Small intestine (tissue), 7 donors: ENCODE measurements at regions not wholly inside any gene's neighbourhood (a gene's known extent, or its start where the extent isn't known, plus 50 kb on each side); places are given as distances from the start of the nearest gene placed in this dataset.
A peak's percentile ranks its signal among the peaks of the same experiment; 100 is the strongest.
"Not testable (repeated sequence)": the region's sequence is repeated elsewhere in the genome, so short reads cannot be mapped to it uniquely, and the experiment has no call there.

Source experiments
- DNase-seq, 2 donors: peaks; one replicate each; pipeline versions ENCODE4 v3.0.0 to v3.0.0-alpha.2; 2013
- FAIRE-seq: peaks from 2 replicates; lab custom pipeline; 2012; peaks lifted over from hg19 to GRCh38; lab: Jason Lieb, UNC
- H3K27ac ChIP-seq, 3 donors: one replicate each; pipeline ENCODE4 v1.5.1; 2013; ENCODE audit warnings: low read length in 2 of 3, mild to moderate bottlenecking in 2 of 3, control low read depth in 1 of 3, inconsistent platforms in 1 of 3, low read depth in 1 of 3, moderate library complexity in 1 of 3
- H3K27me3 ChIP-seq, 3 donors: one replicate each; pipeline ENCODE4 v1.6.1; 2013; ENCODE audit warnings: low read length in 3 of 3, inconsistent platforms in 1 of 3; ENCODE audit not compliant: control insufficient read depth in 3 of 3, insufficient read depth in 3 of 3
- H3K36me3 ChIP-seq, 3 donors: one replicate each; pipeline ENCODE4 v1.6.1; 2013; ENCODE audit warnings: low read length in 3 of 3, inconsistent platforms in 1 of 3, low read depth in 1 of 3, mild to moderate bottlenecking in 1 of 3, moderate library complexity in 1 of 3; ENCODE audit not compliant: control insufficient read depth in 3 of 3, insufficient read depth in 2 of 3
- H3K4me1 ChIP-seq, 3 donors: one replicate each; pipeline ENCODE4 v1.6.1; 2013; ENCODE audit warnings: low read length in 2 of 3, inconsistent platforms in 1 of 3, low read depth in 1 of 3, mild to moderate bottlenecking in 1 of 3, moderate library complexity in 1 of 3; ENCODE audit not compliant: control insufficient read depth in 3 of 3, insufficient read depth in 2 of 3
- H3K4me3 ChIP-seq, 3 donors: one replicate each; pipeline ENCODE4 v1.5.1; 2013; ENCODE audit warnings: low read length in 3 of 3, control low read depth in 1 of 3, inconsistent platforms in 1 of 3, low read depth in 1 of 3, mild to moderate bottlenecking in 1 of 3, moderate library complexity in 1 of 3
- H3K9me3 ChIP-seq, 2 donors: one replicate each; pipeline ENCODE4 v1.6.1; 2013; ENCODE audit warnings: low read depth in 1 of 2, low read length in 1 of 2; ENCODE audit not compliant: control insufficient read depth in 2 of 2, insufficient read depth in 1 of 2
- WGBS, 3 donors: extraction: QIAGEN DNeasy Blood & Tissue Kit; methylation state at CpG; one replicate each; pipeline ENCODE4 v1.1.7; 2013; 5-methylcytosine and 5-hydroxymethylcytosine counted together
- donor health status: healthy with polysubstance abuse.
- donor health status: control.
- donor health status: control.
- donor health status: Bipolar disorder and iron deficiency.
- donor health status: healthy.

DNA sequence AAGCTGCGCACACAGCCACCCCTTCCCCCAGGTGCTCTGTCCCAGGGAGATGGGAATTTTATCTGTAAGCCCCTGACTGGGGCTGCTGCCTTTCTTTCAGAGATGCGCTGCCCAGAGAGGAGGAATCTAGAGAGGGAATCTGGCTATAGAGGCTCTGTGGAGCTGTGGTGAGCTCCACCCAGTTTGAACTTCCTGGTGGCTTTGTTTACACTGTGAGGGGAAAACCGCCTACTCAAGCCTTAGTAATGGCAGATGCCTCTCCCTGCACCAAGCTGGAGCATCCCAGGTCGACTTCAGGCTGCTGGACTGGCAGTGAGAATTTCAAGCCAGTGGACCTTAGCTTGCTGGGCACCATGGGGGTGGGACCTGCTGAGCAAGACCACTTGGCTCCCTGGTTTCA, 235.2 kb upstream of the GLRA1 start:
- not testable (repeated sequence) for H3K27ac ChIP-seq, H3K27me3 ChIP-seq, H3K9me3 ChIP-seq, FAIRE-seq, DNase-seq, H3K36me3 ChIP-seq, H3K4me1 ChIP-seq, H3K4me3 ChIP-seq
- 28 to 44% (median 29%) methylated on average over 4 of the region's 4 CpGs for WGBS, 3 donors

DNA sequence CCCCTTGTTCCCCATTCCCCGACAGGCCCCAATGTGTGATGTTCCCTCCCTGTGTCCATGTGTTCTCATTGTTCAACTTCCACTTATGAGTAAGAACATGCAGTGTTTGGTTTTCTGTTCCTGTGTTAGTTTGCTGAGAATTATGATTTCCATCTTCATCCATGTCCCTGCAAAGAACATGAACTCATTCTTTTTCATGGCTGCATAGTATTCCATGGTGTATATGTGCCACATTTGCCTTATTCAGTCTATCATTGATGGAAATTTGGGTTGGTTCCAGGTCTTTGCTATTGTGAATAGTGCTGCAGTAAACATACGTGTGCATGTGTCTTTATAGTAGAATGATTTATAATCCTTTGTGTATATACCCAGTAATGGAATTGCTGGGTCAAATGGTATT, 229.8 kb upstream of the GLRA1 start:
- 89 to 95% (median 92%) methylated on average over 2 of the region's 2 CpGs for WGBS, 3 donors
- H3K27me3 ChIP-seq, FAIRE-seq, DNase-seq, H3K36me3 ChIP-seq, H3K4me3 ChIP-seq, H3K4me1 ChIP-seq, H3K27ac ChIP-seq, H3K9me3 ChIP-seq: not testable (repeated sequence)

DNA sequence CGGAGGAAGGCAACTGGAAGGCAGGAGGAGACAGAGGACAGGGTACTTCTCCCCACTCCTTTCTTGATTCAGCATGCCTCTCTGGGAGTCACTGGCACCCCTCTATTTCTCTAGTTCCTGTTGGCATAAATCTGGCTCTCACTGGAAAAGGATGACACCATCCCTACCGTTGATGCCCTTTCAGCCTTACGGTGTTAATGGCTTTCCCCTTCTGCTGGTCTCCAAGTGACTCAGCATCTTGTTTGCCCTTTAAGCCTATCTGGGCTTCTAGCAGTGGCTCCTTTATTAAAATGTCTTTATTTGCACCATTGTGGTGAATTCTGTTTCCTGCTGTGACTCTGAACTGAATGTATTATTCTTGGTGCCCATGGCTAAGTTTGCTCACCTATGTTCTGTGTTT, 227.3 kb upstream of the GLRA1 start:
- FAIRE-seq = no peak
- no peak for DNase-seq
- 70 to 87% (median 77%) methylated on average over 3 of the region's 3 CpGs for WGBS, 3 donors

DNA sequence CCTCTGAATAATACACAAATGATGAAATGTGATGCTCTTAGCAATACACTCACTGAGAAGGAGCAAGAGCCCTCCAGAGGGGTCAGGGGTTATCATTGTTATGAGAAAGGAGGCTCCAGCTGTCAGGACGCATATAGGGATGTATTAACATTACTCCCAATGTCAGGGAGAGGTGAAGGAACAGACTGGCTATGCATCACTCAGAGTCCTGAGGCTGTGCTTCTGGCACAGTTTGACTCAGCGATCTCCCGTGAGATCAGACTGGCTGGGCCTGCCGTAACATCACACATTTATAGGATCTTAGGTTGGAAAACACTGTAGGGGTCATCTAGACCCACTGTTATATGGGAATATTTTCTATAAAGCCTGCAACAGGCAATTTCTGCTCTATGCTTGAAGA, 226.5 kb upstream of the GLRA1 start:
- no peak overlapping the region for H3K27ac ChIP-seq
- no peak for DNase-seq
- 73 to 83% (median 73%) methylated on average over 4 of the region's 4 CpGs for WGBS, 3 donors
- no peaks in the 10 kb centered on the region for H3K36me3 ChIP-seq
- FAIRE-seq = no peak
- no peaks in the 10 kb centered on the region for H3K4me1 ChIP-seq
- no peaks in the 10 kb centered on the region for H3K9me3 ChIP-seq
- no peak overlapping the region for H3K4me3 ChIP-seq
- H3K27me3 ChIP-seq = no peaks in the 10 kb centered on the region

More for the DNA sequence above, 227.3 kb upstream of the GLRA1 start:
- H3K9me3 ChIP-seq = no peaks in the 10 kb centered on the region
- no peak overlapping the region for H3K4me3 ChIP-seq
- H3K36me3 ChIP-seq = no peaks in the 10 kb centered on the region
- H3K4me1 ChIP-seq = no peaks in the 10 kb centered on the region
- no peak overlapping the region for H3K27ac ChIP-seq
- H3K27me3 ChIP-seq = no peaks in the 10 kb centered on the region

DNA sequence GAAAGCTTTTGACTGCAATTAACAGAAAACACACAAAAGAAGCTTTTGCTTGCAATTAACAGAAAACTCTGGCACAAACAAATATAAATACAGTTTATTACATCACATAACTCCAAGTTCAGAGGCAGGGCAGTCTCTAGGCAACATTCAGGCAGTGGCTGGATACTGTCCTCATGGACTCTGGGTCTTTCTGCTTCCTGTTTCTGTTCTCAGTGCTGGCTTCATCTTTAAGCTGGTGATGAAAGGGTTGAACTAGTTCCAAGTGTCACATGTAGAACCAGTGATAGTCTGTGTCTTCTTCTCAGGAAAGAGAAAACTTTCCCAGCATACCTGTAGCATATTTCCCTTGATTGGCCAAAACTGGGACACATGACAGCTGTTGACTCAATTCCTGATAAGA, 222.6 kb upstream of the GLRA1 start:
- H3K27ac ChIP-seq = no peak overlapping the region
- DNase-seq (no peak), FAIRE-seq (no peak)
- no peak overlapping the region for H3K4me3 ChIP-seq
- H3K36me3 ChIP-seq = no peaks in the 10 kb centered on the region
- no peaks in the 10 kb centered on the region for H3K4me1 ChIP-seq
- no peaks in the 10 kb centered on the region for H3K27me3 ChIP-seq
- H3K9me3 ChIP-seq = no peaks in the 10 kb centered on the region

DNA sequence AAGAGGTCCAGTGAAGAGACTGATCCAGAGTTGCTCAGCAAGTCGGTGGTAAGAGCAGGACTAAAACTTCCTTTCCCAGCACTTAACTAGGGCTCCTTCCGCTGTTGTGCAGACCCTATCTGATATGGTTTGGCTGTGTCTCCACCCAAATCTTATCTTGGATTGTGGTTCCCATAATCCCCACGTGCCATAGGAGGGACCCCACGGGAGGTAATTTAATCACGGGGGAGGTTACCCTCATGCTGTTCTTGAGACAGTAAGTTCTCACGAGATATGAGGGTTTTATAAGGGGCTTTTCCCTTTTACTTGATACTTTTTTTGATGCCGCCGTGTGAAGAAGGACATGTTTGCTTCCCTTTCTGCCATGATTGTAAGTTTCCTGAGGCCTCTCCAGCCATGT, 221.9 kb upstream of the GLRA1 start:
- H3K4me3 ChIP-seq = no peak overlapping the region
- 57 to 74% (median 67%) methylated on average over 8 of the region's 8 CpGs for WGBS, 3 donors
- H3K4me1 ChIP-seq = no peaks in the 10 kb centered on the region
- FAIRE-seq (no peak), DNase-seq (no peak)
- H3K36me3 ChIP-seq = no peaks in the 10 kb centered on the region
- no peaks in the 10 kb centered on the region for H3K9me3 ChIP-seq
- no peak overlapping the region for H3K27ac ChIP-seq
- H3K27me3 ChIP-seq = no peaks in the 10 kb centered on the region

DNA sequence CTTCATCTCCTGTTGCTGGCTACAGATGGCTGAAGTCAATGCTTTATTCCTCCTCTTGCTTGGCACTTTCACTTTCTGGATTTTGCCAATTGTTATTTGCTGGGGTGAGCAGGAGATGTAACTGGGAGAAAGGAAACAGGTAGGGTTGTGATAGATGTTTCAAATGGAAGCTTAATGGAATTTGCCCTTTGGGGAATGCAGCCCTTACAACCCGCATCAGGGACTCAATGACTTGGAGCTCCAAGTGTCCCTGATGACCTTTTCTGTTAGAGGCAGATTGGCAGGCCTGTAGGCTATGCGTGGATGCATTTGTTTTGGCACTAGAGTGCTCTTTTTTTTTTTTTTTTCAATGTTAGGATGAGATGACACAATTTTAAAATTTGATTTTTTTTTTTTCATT, 219.9 kb upstream of the GLRA1 start:
- peaks cover 0 to 2% (median 0%) of the 10 kb centered on the region in 3 donors for H3K27me3 ChIP-seq
- no peak for FAIRE-seq
- 51 to 74% (median 69%) methylated on average over 2 of the region's 2 CpGs for WGBS, 3 donors
- no peaks in the 10 kb centered on the region for H3K4me1 ChIP-seq
- DNase-seq = no peak
- no peak overlapping the region for H3K27ac ChIP-seq
- no peak overlapping the region for H3K4me3 ChIP-seq
- H3K36me3 ChIP-seq = no peaks in the 10 kb centered on the region
- no peaks in the 10 kb centered on the region for H3K9me3 ChIP-seq

DNA sequence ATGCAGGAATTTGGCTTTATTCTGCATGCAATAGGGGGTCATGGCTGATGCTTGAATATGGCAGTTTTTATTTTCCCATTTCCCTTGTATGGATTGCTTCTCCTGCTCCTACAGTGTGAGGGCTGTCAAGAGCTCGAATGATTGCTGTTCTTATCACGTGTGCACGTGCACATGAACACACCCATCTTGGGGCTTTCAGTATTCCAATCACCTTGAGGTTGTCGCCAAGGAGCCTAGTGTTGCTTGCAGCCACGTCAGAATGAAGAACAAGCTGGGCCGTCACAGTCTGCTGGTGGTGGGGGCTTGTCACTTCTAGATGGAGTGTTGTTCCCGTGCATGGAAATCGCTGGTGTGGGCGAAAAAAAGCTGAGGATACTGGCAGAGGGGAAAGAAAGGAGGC, 219.4 kb upstream of the GLRA1 start:
- Histone ChIP-seq H3K4me3 (no peak overlapping the region), H3K36me3 (no peaks in the 10 kb centered on the region), H3K9me3 (no peaks in the 10 kb centered on the region), H3K27ac (no peak overlapping the region), H3K4me1 (no peaks in the 10 kb centered on the region), H3K27me3 (peaks cover 0 to 2% (median 0%) of the 10 kb centered on the region in 3 donors)
- no peak for FAIRE-seq
- WGBS, 3 donors = 48 to 70% (median 51%) methylated on average over 9 of the region's 9 CpGs
- no peak for DNase-seq

DNA sequence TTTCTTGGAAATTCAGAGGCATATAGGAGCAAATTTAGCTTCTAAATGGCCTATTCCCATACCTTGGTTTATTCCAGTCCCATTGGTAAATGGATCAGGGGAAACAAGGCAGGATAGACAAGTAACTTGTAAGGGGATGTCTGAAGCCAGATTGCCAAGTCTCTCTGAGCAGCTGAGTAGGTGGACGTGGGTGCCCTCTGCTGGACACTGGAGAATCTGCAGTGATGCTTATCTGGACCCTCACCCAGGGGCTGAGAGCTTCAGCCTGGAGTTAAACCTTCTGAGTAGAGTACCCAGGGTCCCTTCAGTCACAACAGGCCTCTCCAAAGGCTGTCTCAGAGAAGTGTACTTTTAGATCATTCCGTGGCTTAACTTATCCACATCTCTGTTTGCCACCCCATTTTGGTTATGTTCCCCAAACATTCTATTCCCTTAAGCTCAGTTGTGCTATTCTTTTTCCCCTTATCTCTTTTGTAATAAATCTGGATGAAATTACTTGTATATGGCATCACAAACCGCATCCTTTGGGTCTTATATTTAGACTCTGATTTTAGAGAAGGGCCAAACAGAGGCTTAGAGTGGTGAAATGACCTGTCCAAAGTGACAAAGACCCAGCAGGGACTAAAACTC, 218.3 kb upstream of the GLRA1 start:
- H3K36me3 ChIP-seq = no peaks in the 10 kb centered on the region
- no peaks in the 10 kb centered on the region for H3K4me1 ChIP-seq
- H3K9me3 ChIP-seq = no peaks in the 10 kb centered on the region
- peaks cover 0 to 2% (median 0%) of the 10 kb centered on the region in 3 donors for H3K27me3 ChIP-seq
- 18 to 27% (median 21%) methylated on average over 3 of the region's 3 CpGs for WGBS, 3 donors
- H3K4me3 ChIP-seq = no peak overlapping the region
- DNase-seq = peak; percentile 37 to 56
- no peak for FAIRE-seq
- no peak overlapping the region for H3K27ac ChIP-seq
